22Rv1 (cell line): ENCODE measurements at regions not wholly inside any gene's neighbourhood (a gene's known extent, or its start where the extent isn't known, plus 50 kb on each side); places are given as distances from the start of the nearest gene placed in this dataset.

ENCODE experiments used
- ZFX ChIP-seq: fragments of 450-650 bp; IDR thresholded peaks from 2 replicates; pipeline ENCODE4 v1.6.1; 2017; ENCODE audit warnings: antibody characterized with exemption, borderline replicate concordance
- TF ChIP-seq, protein P1 (sequence below): fragments of 450-650 bp; IDR thresholded peaks from 2 replicates; pipeline ENCODE4 v1.5.1; 2017; ENCODE audit warnings: mild to moderate bottlenecking

- TF ChIP-seq, protein P1, sequence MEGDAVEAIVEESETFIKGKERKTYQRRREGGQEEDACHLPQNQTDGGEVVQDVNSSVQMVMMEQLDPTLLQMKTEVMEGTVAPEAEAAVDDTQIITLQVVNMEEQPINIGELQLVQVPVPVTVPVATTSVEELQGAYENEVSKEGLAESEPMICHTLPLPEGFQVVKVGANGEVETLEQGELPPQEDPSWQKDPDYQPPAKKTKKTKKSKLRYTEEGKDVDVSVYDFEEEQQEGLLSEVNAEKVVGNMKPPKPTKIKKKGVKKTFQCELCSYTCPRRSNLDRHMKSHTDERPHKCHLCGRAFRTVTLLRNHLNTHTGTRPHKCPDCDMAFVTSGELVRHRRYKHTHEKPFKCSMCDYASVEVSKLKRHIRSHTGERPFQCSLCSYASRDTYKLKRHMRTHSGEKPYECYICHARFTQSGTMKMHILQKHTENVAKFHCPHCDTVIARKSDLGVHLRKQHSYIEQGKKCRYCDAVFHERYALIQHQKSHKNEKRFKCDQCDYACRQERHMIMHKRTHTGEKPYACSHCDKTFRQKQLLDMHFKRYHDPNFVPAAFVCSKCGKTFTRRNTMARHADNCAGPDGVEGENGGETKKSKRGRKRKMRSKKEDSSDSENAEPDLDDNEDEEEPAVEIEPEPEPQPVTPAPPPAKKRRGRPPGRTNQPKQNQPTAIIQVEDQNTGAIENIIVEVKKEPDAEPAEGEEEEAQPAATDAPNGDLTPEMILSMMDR, result no peak
- TF ChIP-seq ZFX, result no peak
Measured at GRCh38 chr6:106739387-106739786, 110.0 kb downstream of the QRSL1 start.
